Natural killer cell (primary cell): ENCODE measurements at regions not wholly inside any gene's neighbourhood (a gene's known extent, or its start where the extent isn't known, plus 50 kb on each side); places are given as distances from the start of the nearest gene placed in this dataset.

Experiments used
- ATAC-seq, 3 donors: fragments of 150-1000 bp in 2 of 3; fragments of 200-7000 bp in 1 of 3; cut with Tn5 transposase; 1 replicate in 1 of 3; 2 replicates in 2 of 3; pipeline ENCODE4 v1.10.0; 2021; ENCODE audit warnings: mild to moderate bottlenecking in 2 of 3, moderate library complexity in 2 of 3
- DNase-seq, 2 donors: peaks; one replicate each; pipeline versions ENCODE4 v3.0.0 to v3.0.0-alpha.2; 2013 to 2021; ENCODE audit warnings: mixed read lengths in 1 of 2
- H3K27ac ChIP-seq: one replicate; pipeline ENCODE4 v1.5.1; 2013; ENCODE audit warnings: mild to moderate bottlenecking, low read length
- H3K27me3 ChIP-seq: one replicate; pipeline ENCODE4 v1.6.1; 2013; ENCODE audit warnings: low read length; ENCODE audit not compliant: control insufficient read depth, insufficient read depth
- H3K36me3 ChIP-seq: one replicate; pipeline ENCODE4 v1.6.1; 2013; ENCODE audit warnings: low read length; ENCODE audit not compliant: control insufficient read depth, insufficient read depth
- H3K4me1 ChIP-seq: one replicate; pipeline ENCODE4 v1.6.1; 2013; ENCODE audit warnings: low read length; ENCODE audit not compliant: control insufficient read depth, insufficient read depth
- H3K4me3 ChIP-seq: one replicate; pipeline ENCODE4 v1.5.1; 2013; ENCODE audit warnings: low read length
- H3K9me3 ChIP-seq: one replicate; pipeline ENCODE4 v1.6.1; 2013; ENCODE audit warnings: low read length; ENCODE audit not compliant: control insufficient read depth, insufficient read depth
- H3K27ac Mint-ChIP-seq, 2 donors: one replicate each; pipeline ENCODE4 v1.8.0; 2022; ENCODE audit warnings: mild to moderate bottlenecking in 2 of 2, mixed read lengths in 2 of 2, moderate library complexity in 1 of 2
- H3K27me3 Mint-ChIP-seq, 2 donors: one replicate each; pipeline ENCODE4 v1.8.0; 2022; ENCODE audit warnings: low read depth in 2 of 2, mixed read lengths in 2 of 2
- H3K36me3 Mint-ChIP-seq: one replicate; pipeline ENCODE4 v1.8.0; 2022; ENCODE audit warnings: mixed read lengths
- H3K4me1 Mint-ChIP-seq, 2 donors: one replicate each; pipeline ENCODE4 v1.8.0; 2022; ENCODE audit warnings: mixed read lengths in 2 of 2
- H3K4me3 Mint-ChIP-seq: one replicate; pipeline ENCODE4 v1.8.0; 2022; ENCODE audit warnings: mild to moderate bottlenecking, moderate library complexity, mixed read lengths
- H3K9me3 Mint-ChIP-seq, 2 donors: one replicate each; pipeline ENCODE4 v1.8.0; 2022; ENCODE audit warnings: mixed read lengths in 2 of 2
- CTCF ChIP-seq: fragments of 200-600 bp; IDR thresholded peaks from one replicate; pipeline ENCODE4 v1.8.0; 2022; ENCODE audit warnings: antibody characterized with exemption
- WGBS: methylation state at CpG from one replicate; pipeline ENCODE4 v1.1.7; 2013; ENCODE audit warnings: missing lambda C conversion rate; ENCODE audit not compliant: insufficient coverage; 5-methylcytosine and 5-hydroxymethylcytosine counted together
- intact Hi-C: fragments of 100-400 bp; cut with micrococcal nuclease; formaldehyde crosslinking; loops from one replicate; pipeline ENCODE4 v1.14.2; 2022

- DNase-seq, result no peak
- Mint-ChIP-seq H3K9me3 (peaks cover 15 to 26% of the 10 kb centered on the region in 2 donors), H3K36me3 (peaks cover 31% of the 10 kb centered on the region), H3K27ac (no peak overlapping the region), H3K4me1 (no peaks in the 10 kb centered on the region), H3K27me3 (no peaks in the 10 kb centered on the region), H3K4me3 (no peak overlapping the region)
- Histone ChIP-seq H3K27ac (no peak overlapping the region), H3K27me3 (no peaks in the 10 kb centered on the region), H3K4me1 (no peaks in the 10 kb centered on the region), H3K36me3 (no peaks in the 10 kb centered on the region), H3K4me3 (no peak overlapping the region), H3K9me3 (no peaks in the 10 kb centered on the region)
- no peak for ATAC-seq
- TF ChIP-seq CTCF, result no peak
- intact Hi-C loops, result no loop called here
- WGBS, result 88% methylated on average over 3 of the region's 3 CpGs
Observed at GRCh38 chr4:156557920-156558319, 413.7 kb downstream of the PDGFC start.

GRCh38 chr4:156556336-156556735 is 415.3 kb downstream of the PDGFC start:
- H3K27ac Mint-ChIP-seq, result no peak overlapping the region
- Histone ChIP-seq H3K4me3 (no peak overlapping the region), H3K27ac (no peak overlapping the region), H3K27me3 (no peaks in the 10 kb centered on the region), H3K36me3 (no peaks in the 10 kb centered on the region), H3K9me3 (no peaks in the 10 kb centered on the region), H3K4me1 (no peaks in the 10 kb centered on the region)
- no peaks in the 10 kb centered on the region for H3K4me1 Mint-ChIP-seq
- intact Hi-C loops, result no loop called here
- ATAC-seq, result no peak
- no peak overlapping the region for H3K4me3 Mint-ChIP-seq
- WGBS, result no CpG with 5 or more reads among the region's 1 CpG
- TF ChIP-seq CTCF, result no peak
- H3K9me3 Mint-ChIP-seq, result peaks cover 15 to 26% of the 10 kb centered on the region in 2 donors
- no peaks in the 10 kb centered on the region for H3K27me3 Mint-ChIP-seq
- peaks cover 31% of the 10 kb centered on the region for H3K36me3 Mint-ChIP-seq
- no peak for DNase-seq

GRCh38 chr4:156553659-156554058 is 417.9 kb downstream of the PDGFC start:
- no peak overlapping the region for H3K4me3 ChIP-seq
- H3K9me3 Mint-ChIP-seq, result peaks cover 17 to 18% of the 10 kb centered on the region in 2 donors
- H3K27ac ChIP-seq, result no peak overlapping the region
- no peaks in the 10 kb centered on the region for H3K27me3 Mint-ChIP-seq
- H3K4me3 Mint-ChIP-seq, result no peak overlapping the region
- H3K27ac Mint-ChIP-seq, result no peak overlapping the region
- no CpG with 5 or more reads among the region's 1 CpG for WGBS
- no peaks in the 10 kb centered on the region for H3K4me1 ChIP-seq
- H3K27me3 ChIP-seq, result no peaks in the 10 kb centered on the region
- intact Hi-C loops, result no loop called here
- no peak for ATAC-seq
- no peaks in the 10 kb centered on the region for H3K4me1 Mint-ChIP-seq
- DNase-seq, result no peak
- TF ChIP-seq CTCF, result no peak
- no peaks in the 10 kb centered on the region for H3K9me3 ChIP-seq
- peaks cover 15% of the 10 kb centered on the region for H3K36me3 Mint-ChIP-seq
- H3K36me3 ChIP-seq, result no peaks in the 10 kb centered on the region

- Mint-ChIP-seq H3K4me3 (no peak overlapping the region), H3K9me3 (peaks cover 16 to 27% of the 10 kb centered on the region in 2 donors), H3K27ac (no peak overlapping the region), H3K36me3 (no peaks in the 10 kb centered on the region), H3K4me1 (no peaks in the 10 kb centered on the region), H3K27me3 (no peaks in the 10 kb centered on the region)
- no peaks in the 10 kb centered on the region for H3K4me1 ChIP-seq
- H3K27me3 ChIP-seq, result no peaks in the 10 kb centered on the region
- H3K4me3 ChIP-seq, result no peak overlapping the region
- DNase-seq (no peak), ATAC-seq (no peak)
- WGBS, result 50% methylated on average over 1 of the region's 2 CpGs
- TF ChIP-seq CTCF, result no peak
- H3K9me3 ChIP-seq, result no peaks in the 10 kb centered on the region
- intact Hi-C loops, result no loop called here
- no peaks in the 10 kb centered on the region for H3K36me3 ChIP-seq
- no peak overlapping the region for H3K27ac ChIP-seq
Observed at GRCh38 chr4:156547891-156548290, 423.7 kb downstream of the PDGFC start.
